NCI-H524 treated with DMSO at 0.1 percent for 48 hours (cell line): ENCODE measurements at regions not wholly inside any gene's neighbourhood (a gene's known extent, or its start where the extent isn't known, plus 50 kb on each side); places are given as distances from the start of the nearest gene placed in this dataset.
"Not testable (repeated sequence)": the region's sequence is repeated elsewhere in the genome, so short reads cannot be mapped to it uniquely, and the experiment has no call there.

Experiments
- DNase-seq: peaks from one replicate; lab custom pipeline; 2025; lab: John Stamatoyannopoulos, UW

DNA sequence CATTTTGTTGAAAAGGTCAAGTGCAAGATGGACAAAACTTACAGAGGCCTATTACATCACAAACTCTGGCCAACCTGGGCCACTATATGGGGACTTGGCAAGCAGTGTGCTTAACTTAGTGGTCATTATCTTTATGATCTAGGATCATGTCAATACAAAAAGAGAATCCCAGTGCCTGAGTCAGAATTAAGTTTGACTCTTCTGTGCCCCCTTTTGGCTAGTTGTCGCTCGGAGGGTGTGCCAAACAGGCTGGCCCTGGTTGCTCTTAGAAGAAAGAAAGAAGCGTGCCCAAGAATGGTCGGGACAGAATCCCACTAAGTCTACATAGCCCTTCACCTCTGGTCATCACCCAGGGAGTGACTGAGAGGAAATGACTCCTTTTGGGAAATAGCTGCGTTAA, 100.1 kb downstream of the EIF4E start:
- no peak for DNase-seq

GRCh38 chr4:98827661-98828060, 101.3 kb downstream of the EIF4E start:
- DNase-seq: no peak

DNA sequence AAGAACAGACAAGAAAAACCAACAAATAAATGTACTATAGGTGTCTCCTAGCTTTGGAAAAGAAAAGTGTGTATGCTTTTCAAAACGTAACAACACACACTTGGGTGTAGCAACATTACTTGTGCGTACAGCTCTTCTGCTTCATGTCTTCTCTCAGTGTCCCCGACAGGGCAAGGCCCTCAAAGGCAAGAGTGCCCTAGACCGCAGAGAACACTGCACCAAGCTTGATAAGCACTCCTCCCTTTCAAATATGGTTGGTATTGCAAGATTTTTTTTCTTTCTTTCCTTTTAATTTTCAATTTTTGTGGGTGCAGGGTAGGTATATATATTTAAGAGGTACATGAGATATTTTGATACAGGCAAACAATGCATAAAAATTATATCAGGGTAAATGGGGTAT, 106.8 kb downstream of the EIF4E start:
- no peak for DNase-seq

- DNase-seq: not testable (repeated sequence)
These were observed 110.8 kb downstream of the EIF4E start for GRCh38 chr4:98818116-98818515.

DNA sequence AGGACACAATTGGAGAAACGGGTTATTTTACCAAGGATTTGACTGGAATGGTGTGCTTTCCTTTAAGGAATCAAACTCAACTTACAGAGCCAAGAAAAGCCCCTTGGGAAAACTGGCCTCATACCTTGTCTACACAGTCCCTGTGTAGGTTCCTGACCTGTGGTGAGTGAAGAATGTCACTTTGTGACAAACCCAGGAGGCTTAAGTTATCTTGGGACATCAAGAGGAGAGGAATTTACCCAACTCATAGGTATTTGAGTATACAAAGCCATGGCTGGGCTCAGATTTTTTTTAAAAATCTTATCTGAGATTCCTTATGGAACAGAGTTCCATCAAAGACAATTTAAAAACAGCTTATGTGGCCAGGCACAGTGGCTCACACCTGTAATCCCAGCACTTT, 112.1 kb downstream of the EIF4E start:
- no peak for DNase-seq

- DNase-seq: no peak
These were observed 112.5 kb downstream of the EIF4E start for GRCh38 chr4:98816386-98816785.

DNA sequence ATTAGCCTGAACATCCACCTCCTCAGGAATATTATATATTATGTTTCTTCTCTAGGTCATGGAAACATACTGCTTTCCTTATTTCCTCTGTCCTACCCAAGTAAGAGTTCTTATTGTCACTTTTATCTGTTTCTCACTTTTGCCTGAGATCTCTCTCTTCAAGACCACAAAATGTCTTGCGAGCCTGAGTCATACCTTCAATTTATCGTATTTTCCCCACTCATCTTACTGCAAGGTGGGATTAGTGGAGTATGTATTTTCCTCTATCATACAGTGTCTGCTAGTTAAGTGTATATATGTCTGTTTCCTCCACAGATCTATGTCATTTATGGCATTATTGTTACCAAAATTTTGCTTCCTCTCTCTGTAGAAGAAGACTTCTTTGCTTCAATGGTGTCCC, 124.5 kb downstream of the EIF4E start:
- no peak for DNase-seq

- no peak for DNase-seq
These were observed 125.7 kb downstream of the EIF4E start for GRCh38 chr4:98803251-98803650.

DNA sequence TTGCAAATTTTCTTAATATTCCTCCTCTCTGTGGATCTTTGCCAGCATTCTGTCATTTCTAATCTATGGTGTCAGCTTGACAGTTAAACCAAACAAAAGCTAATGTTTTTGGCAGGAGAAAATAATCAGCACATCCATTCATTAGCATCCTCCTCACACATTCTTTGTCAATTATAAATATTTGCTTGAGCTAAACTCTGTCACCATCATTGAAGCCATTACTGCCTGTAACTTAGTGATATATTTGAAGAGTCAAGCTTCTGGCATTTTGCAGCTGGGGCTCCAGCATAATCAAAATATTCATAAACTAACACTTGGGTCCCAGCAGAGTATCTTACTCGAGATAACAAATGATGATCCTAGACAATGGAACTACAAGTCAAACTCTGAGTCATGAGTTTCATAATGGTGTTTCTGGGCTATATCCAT, 126.1 kb downstream of the EIF4E start:
- DNase-seq: no peak

GRCh38 chr4:98801259-98801725, 127.6 kb downstream of the EIF4E start:
- no peak for DNase-seq

DNA sequence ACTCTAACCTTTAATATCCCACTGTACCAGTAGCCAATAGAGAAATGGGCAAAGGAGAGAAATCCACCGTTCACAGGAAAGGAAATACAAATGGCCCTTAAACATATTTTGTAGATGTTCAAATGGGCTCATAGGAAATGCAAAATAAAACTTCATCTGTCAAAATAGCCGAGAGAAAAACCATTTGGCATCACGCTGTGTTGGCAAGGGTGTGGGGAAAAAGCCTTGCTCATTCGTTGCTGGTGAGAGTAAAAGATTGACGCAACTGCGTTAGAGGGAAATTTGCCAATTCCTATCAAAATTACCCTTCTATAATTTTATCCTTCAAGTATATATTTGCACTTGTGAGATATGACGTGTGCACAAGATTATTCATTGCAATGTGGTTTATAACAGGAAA, 131.9 kb downstream of the EIF4E start:
- no peak for DNase-seq

GRCh38 chr4:98794565-98795205, 134.2 kb downstream of the EIF4E start:
- no peak for DNase-seq

DNA sequence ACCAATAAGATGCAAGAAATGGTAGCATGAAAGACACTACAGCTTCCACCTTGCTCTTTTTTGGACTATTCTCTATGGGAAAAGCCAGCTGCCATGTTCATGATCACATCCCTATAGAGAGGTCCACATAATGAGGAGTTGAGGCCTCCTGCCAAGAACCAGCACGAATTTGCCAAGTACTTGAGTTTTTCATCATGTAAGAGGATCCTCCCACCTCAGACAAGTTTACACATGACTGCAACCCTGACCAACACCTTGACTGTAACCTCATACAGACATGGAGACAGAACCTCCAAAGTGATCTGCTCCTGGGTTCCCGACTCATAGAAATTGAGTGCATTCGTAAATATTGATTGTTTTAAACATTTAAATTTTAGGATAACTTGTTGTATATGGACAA, 135.2 kb upstream of the TSPAN5 start:
- no peak for DNase-seq

DNA sequence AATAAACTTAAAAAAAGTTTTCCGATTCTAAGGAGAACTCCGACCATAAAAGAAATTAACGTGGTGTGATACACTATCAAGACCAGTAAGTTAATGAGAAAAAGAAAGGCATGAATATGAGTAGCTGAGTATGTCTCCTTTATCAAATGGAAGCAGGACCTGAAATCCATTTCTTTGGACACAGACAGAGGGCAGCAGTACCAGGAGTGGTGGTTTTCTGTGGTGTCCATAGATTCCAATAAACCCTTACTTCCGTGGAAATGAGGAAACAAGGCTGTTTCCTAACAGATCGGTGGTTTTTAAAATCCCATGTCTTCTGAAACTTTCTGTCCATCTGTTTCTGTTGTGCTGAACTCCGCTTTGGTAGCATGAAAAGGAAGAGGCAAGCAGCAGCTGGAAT, 128.5 kb upstream of the TSPAN5 start:
- DNase-seq: no peak

- DNase-seq: no peak
These were observed 126.7 kb upstream of the TSPAN5 start for GRCh38 chr4:98784947-98785706.

DNA sequence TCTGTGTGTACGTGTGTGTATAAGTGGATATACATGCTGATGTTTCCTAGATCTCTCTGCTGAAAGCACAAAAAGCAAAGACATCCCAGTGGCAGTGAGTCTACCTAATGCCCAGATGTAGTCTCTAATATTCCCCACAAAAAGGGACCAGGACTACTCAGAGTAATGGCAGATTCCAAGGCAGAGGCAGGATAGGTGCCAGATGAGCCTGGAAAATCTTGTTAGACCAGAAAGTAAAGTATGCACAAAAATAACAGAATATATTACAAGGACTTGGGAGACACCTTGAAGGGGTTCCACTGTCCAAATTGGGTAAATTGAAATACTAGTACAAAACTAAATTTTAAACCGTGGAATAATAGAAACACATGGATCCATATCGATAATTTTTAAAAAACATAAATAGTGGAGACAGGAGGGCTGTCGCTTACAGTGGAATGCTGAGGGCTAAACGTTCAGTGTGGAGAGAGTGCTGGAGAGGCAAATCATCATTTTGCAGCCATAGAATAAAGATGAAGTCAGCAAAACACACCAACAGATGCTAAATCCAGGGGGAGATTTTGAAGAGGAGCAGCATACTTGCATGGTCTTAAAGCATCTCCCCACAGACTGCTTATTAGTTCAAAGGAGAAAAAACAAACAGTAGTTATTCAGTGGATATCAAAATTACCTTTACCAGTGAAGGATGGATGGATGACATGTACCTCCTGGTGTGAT, 123.4 kb upstream of the TSPAN5 start:
- DNase-seq: no peak

GRCh38 chr4:98780926-98781325, 122.5 kb upstream of the TSPAN5 start:
- no peak for DNase-seq

DNA sequence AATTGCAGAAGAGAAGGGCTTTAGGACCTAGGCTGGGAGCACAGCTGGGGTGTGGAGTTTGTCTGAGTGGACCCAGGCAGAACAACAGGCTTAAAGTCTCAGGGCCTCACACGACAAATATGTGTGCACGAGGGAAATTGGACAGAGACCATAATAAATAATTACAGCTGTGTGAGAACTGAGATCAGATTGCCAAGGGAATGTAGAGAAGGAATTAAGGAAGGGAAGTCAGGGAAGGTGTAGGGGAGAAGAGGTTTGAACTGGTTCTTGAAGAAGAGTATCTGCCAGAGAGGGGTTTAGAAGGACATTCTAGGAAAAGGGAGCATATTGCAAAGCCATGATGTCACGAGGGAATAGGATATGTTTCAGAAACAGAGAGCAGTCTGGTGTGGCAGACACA, 120.7 kb upstream of the TSPAN5 start:
- no peak for DNase-seq

- DNase-seq: no peak
These were observed 119.8 kb upstream of the TSPAN5 start for GRCh38 chr4:98778206-98778605.

DNA sequence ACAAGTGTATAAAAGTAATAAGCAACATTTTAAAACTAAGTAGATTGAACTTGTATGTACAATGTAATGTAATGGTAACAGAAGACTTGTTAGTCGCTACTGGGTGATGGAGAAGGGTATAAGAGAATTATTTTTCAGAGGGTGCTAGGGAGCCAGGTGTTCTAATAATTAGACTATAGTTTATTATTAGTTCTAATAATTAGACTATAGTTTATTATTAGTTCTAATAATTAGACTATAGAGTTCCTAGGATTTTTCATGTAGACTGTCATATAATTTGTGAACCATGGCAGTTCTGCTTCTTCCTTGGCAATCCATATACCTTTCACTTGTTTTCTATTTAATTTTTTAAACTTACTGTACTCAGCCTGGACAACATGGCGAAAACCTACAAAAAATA, 117.3 kb upstream of the TSPAN5 start:
- no peak for DNase-seq

DNA sequence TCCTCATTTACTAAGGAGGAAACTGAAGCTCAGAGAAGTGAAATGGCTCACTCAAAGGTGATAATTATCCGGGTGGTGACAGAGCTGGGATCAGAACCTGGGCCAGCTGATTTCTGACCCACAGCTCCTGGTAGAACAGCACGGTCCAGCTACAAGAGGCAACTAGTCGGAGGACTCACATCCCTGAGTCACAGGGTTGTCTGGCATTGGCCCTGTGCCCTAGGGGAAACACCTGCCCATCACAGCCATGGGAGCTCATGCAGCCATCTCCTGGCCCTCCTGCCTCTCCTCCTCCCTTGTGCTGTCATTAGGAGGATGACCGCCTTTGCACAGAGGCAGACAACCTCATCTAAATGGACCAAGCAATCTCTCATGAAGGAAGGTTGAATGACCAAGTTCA, 115.2 kb upstream of the TSPAN5 start:
- DNase-seq: no peak

DNA sequence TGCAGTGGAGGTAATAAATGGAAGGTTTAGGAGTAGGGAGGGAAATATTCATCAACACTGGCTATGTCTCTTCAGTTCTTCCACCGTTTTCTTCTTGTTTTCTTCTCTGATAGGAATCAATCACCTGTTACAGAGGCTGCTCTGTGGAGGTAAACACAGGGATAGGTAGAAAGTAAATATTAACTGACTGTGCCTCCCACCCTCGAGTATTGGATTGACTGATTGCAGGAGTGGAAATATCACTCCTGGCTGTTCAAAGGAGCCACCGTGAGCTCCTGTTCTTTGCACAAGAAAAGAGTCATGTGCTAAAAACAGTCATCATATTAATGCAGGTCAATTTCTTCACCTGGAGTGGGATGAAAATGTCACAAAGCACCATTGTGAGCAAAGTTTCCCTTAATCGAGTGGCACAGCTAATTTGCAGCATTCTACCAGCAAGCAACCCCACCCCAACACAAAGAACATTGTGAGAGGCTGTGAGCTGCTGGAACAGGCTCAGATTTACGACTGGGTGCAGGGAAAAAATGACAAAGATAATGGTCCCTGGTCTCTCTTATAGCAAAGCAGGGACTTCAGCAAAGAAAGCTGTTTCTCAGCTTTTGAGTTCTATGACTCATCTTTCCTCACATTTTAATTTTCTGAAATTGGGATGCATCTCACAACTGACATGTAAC, 113.7 kb upstream of the TSPAN5 start:
- no peak for DNase-seq

- no peak for DNase-seq
These were observed 107.4 kb upstream of the TSPAN5 start for GRCh38 chr4:98765771-98766170.
